Peyer's patch (tissue), 4 donors: ENCODE measurements at regions not wholly inside any gene's neighbourhood (a gene's known extent, or its start where the extent isn't known, plus 50 kb on each side); places are given as distances from the start of the nearest gene placed in this dataset.

Source experiments
- CTCF ChIP-seq, 6 experiments: fragments of 450-650 bp in 4 of 6; fragments of 200-600 bp in 2 of 6; sonication (generic) in 1 of 6; IDR thresholded peaks; one replicate each; pipeline ENCODE4 v1.5.1; 2017 to 2019; ENCODE audit warnings: antibody characterized with exemption in 6 of 6, mild to moderate bottlenecking in 3 of 6, moderate library complexity in 1 of 6
- POLR2A ChIP-seq, 2 donors: fragments of 450-650 bp; IDR thresholded peaks; one replicate each; pipeline ENCODE4 v1.5.1; 2017; ENCODE audit warnings: antibody characterized with exemption in 2 of 2, mild to moderate bottlenecking in 2 of 2, moderate library complexity in 2 of 2

GRCh38 chr5:106720367-106720766, 950.4 kb downstream of the EFNA5 start:
- TF ChIP-seq CTCF (IDR thresholded peaks at IDR 0.05), result no peak
- TF ChIP-seq POLR2A (IDR thresholded peaks at IDR 0.05), result no peak
